Heart left ventricle (tissue), 16 donors: ENCODE measurements at regions not wholly inside any gene's neighbourhood (a gene's known extent, or its start where the extent isn't known, plus 50 kb on each side); places are given as distances from the start of the nearest gene placed in this dataset.
A peak's percentile ranks its signal among the peaks of the same experiment; 100 is the strongest.

Experiments used
- ATAC-seq, 4 donors: fragments of 200-7000 bp; cut with Tn5 transposase; one replicate each; pipeline ENCODE4 v1.9.1; 2020 to 2022; ENCODE audit warnings: moderate library complexity in 4 of 4, mild to moderate bottlenecking in 3 of 4, moderate number of reproducible peaks in 1 of 4
- DNase-seq, 5 donors: peaks; one replicate each; pipeline ENCODE4 v3.0.0-alpha.2; 2020
- H3K27ac ChIP-seq, 12 donors: fragments of 200-600 bp; sonication (generic) in 4 of 12; one replicate each; pipeline versions ENCODE4 v1.5.0 to v1.8.0; 2016 to 2022; ENCODE audit warnings: mild to moderate bottlenecking in 2 of 12
- H3K27me3 ChIP-seq, 9 donors: fragments of 200-600 bp; sonication (generic) in 2 of 9; one replicate each; pipeline versions ENCODE4 v1.5.1 to v1.8.0; 2016 to 2022; ENCODE audit warnings: mild to moderate bottlenecking in 3 of 9
- H3K36me3 ChIP-seq, 9 donors: fragments of 200-600 bp; sonication (generic) in 2 of 9; one replicate each; pipeline versions ENCODE4 v1.5.0 to v1.8.0; 2018 to 2022; ENCODE audit warnings: mild to moderate bottlenecking in 2 of 9
- H3K4me1 ChIP-seq, 12 donors: fragments of 200-600 bp; sonication (generic) in 4 of 12; one replicate each; pipeline versions ENCODE4 v1.5.0 to v1.8.0; 2016 to 2022; ENCODE audit warnings: mild to moderate bottlenecking in 3 of 12
- H3K4me3 ChIP-seq, 12 donors: fragments of 200-600 bp; sonication (generic) in 4 of 12; one replicate each; pipeline versions ENCODE4 v1.5.0 to v1.8.0; 2017 to 2022; ENCODE audit warnings: mild to moderate bottlenecking in 9 of 12, moderate library complexity in 4 of 12
- H3K9me3 ChIP-seq, 12 donors: fragments of 200-600 bp; sonication (generic) in 4 of 12; one replicate each; pipeline versions ENCODE4 v1.5.0 to v1.8.0; 2016 to 2022; ENCODE audit warnings: mild to moderate bottlenecking in 1 of 12
- CTCF ChIP-seq, 12 donors: fragments of 200-600 bp; sonication (generic) in 4 of 12; IDR thresholded peaks; one replicate each; pipeline versions ENCODE4 v1.5.0 to v1.8.0; 2018 to 2022; ENCODE audit warnings: antibody characterized with exemption in 12 of 12, mild to moderate bottlenecking in 5 of 12
- POLR2A ChIP-seq, 2 donors: fragments of 450-650 bp; IDR thresholded peaks; one replicate each; pipeline ENCODE4 v1.6.1; 2017; ENCODE audit warnings: antibody characterized with exemption in 2 of 2, mild to moderate bottlenecking in 2 of 2, moderate library complexity in 2 of 2
- WGBS, 4 donors: extraction: QIAGEN DNeasy Blood & Tissue Kit in 2 of 4; methylation state at CpG; one replicate each; pipeline versions ENCODE4 v1.1.5 to v1.1.7; 2013 to 2018; 5-methylcytosine and 5-hydroxymethylcytosine counted together
- intact Hi-C, 10 donors: fragments of 100-400 bp; cut with DNase I; formaldehyde crosslinking; loops; one replicate each; pipeline versions ENCODE4 v1.11.1 to v1.14.2; 2022
- donor health status: ischemic (EF 13 %, LVEDD 7.1; RV severe dilation, severe dysfunction).
- donor health status: healthy with polysubstance abuse.
- donor health status: DM: no; HTN: yes; CAD: no.
- donor health status: DM: no; HTN: no; CAD: no.
- donor health status: ischemic (EF 25% LVEDD 6.9; RV normal size, moderate dysfunction).
- donor health status: ischemic (EF 25% LVEDD 5.7; RV mildly dilated, moderate dysfunction).
- donor health status: healthy.
- donor health status: DM: yes; HTN: yes; CAD: no.
- donor health status: ischemic (EF 35%, LVEDD 5.7; RV mildly dilated, moderate dysfunction).
- donor health status: nonischemic (EF 11% LVEDD 7.7; RV severe dilation, severe dysfunction).
- donor health status: DM: yes; HTN: yes; CAD: no.
- donor health status: PGD.
- donor health status: ischemic (EF 29% LVEDD 5.4; RV normal size, mild dysfunction).
- donor health status: nonischemic (EF 23%, LVEDD 6.1; RV moderate dilation, normal function).

GRCh38 chr9:34907044-34907443 lies 51.0 kb upstream of the PHF24 start:
- no peak for TF ChIP-seq CTCF (IDR thresholded peaks at IDR 0.05)
- TF ChIP-seq POLR2A (IDR thresholded peaks at IDR 0.05): no peak
- intact Hi-C loops: loop anchor here in 3 of 10 donors (5.0 to 10.0 kb wide), 2 partner anchors 75 to 568 kb away; no protein-coding TSS in a partner anchor
- WGBS, 4 donors: 75 to 83% (median 80%) methylated on average over 2 of the region's 2 CpGs
- Histone ChIP-seq H3K36me3 (no peaks in the 10 kb centered on the region), H3K27me3 (peaks cover 0 to 13% (median 0%) of the 10 kb centered on the region in 9 donors), H3K27ac (no peak overlapping the region), H3K9me3 (no peaks in the 10 kb centered on the region), H3K4me1 (no peaks in the 10 kb centered on the region), H3K4me3 (no peak overlapping the region)
- DNase-seq: no peak
- ATAC-seq: no peak

GRCh38 chr9:34899535-34900158 lies 58.4 kb upstream of the PHF24 start:
- ATAC-seq (peak; percentile 92 to 100 (median 98)), DNase-seq (peak; percentile 71 to 81 (median 77))
- Histone ChIP-seq H3K4me3 (no peak overlapping the region), H3K4me1 (no peaks in the 10 kb centered on the region), H3K9me3 (no peaks in the 10 kb centered on the region), H3K36me3 (no peaks in the 10 kb centered on the region), H3K27ac (no peak overlapping the region), H3K27me3 (peaks cover 0 to 25% (median 8%) of the 10 kb centered on the region in 9 donors)
- TF ChIP-seq POLR2A (IDR thresholded peaks at IDR 0.05) (no peak), CTCF (IDR thresholded peaks at IDR 0.05) (peak; percentile 69 to 89 (median 83))
- intact Hi-C loops: loop anchor here (2.0 to 10.0 kb wide), 10 partner anchors 85 to 655 kb away; partner anchors contain the start of genes PIGO (in 10 of the 10) and DNAJB5 (in 2 of the 10)
- 24 to 30% (median 25%) methylated on average over 7 of the region's 7 CpGs for WGBS, 4 donors

- ATAC-seq (no peak), DNase-seq (no peak)
- TF ChIP-seq CTCF (IDR thresholded peaks at IDR 0.05) (no peak), POLR2A (IDR thresholded peaks at IDR 0.05) (no peak)
- WGBS, 4 donors: 59 to 62% (median 60%) methylated on average over 8 of the region's 8 CpGs
- Histone ChIP-seq H3K4me3 (no peak overlapping the region), H3K27me3 (peaks cover 0 to 25% (median 8%) of the 10 kb centered on the region in 9 donors), H3K27ac (no peak overlapping the region), H3K36me3 (no peaks in the 10 kb centered on the region), H3K9me3 (no peaks in the 10 kb centered on the region), H3K4me1 (no peaks in the 10 kb centered on the region)
- intact Hi-C loops: loop anchor here (2.0 to 10.0 kb wide), 10 partner anchors 86 to 656 kb away; partner anchors contain the start of genes PIGO (in 7 of the 10) and DNAJB5 (in 2 of the 10)
Observed at GRCh38 chr9:34898846-34899245, 59.2 kb upstream of the PHF24 start.

- TF ChIP-seq POLR2A (IDR thresholded peaks at IDR 0.05): no peak
- peak in 4 of 12 donors; percentile 10 to 32 (median 20) for TF ChIP-seq CTCF (IDR thresholded peaks at IDR 0.05)
- DNase-seq (no peak), ATAC-seq (no peak)
- no peaks in the 10 kb centered on the region for H3K9me3 ChIP-seq
- H3K36me3 ChIP-seq: no peaks in the 10 kb centered on the region
- no peak overlapping the region for H3K27ac ChIP-seq
- H3K4me3 ChIP-seq: no peak overlapping the region
- H3K27me3 ChIP-seq: peaks cover 0 to 25% (median 8%) of the 10 kb centered on the region in 9 donors
- intact Hi-C loops: loop anchor here in 8 of 10 donors (5.0 to 10.0 kb wide), 6 partner anchors 91 to 659 kb away; partner anchors contain the start of genes PIGO (in 5 of the 8) and DNAJB5 (in 2 of the 8)
- H3K4me1 ChIP-seq: no peaks in the 10 kb centered on the region
- 22 to 24% (median 23%) methylated on average over 2 of the region's 2 CpGs for WGBS, 4 donors
Observed at GRCh38 chr9:34896112-34896511, 62.0 kb upstream of the PHF24 start.
